HT1080 (cell line): ENCODE measurements at regions not wholly inside any gene's neighbourhood (a gene's known extent, or its start where the extent isn't known, plus 50 kb on each side); places are given as distances from the start of the nearest gene placed in this dataset.

Experiments
- DNase-seq: peaks from one replicate; pipeline ENCODE4 v3.0.0-alpha.2; 2015; ENCODE audit warnings: low read depth

- DNase-seq = no peak
These were observed 249.6 kb downstream of the SOD2 start for GRCh38 chr6:159443417-159443920.

- no peak for DNase-seq
These were observed 251.4 kb downstream of the SOD2 start for GRCh38 chr6:159441704-159441981.

- DNase-seq = no peak
These were observed 251.9 kb downstream of the SOD2 start for GRCh38 chr6:159440911-159441703.

DNA sequence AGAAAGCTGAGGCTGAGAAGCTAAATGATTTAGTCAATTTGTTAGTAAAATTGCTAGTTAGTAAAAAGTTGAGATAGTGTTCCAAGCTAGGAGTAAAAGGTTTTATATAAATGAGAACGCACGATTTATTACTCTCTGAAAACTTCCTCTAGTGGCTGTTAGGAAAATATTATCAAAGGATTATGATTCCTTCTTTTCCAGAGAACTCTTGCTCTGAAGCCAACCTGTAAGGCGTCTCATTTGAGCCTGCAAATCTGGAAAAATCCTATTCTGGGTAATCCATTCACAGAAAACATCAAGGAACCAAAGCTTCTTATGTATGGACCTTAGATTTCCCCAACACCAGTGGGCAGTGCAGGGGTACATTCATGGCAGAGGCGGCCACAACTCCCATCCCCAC lies 252.7 kb downstream of the SOD2 start:
- no peak for DNase-seq

GRCh38 chr6:159439651-159440050 lies 253.4 kb downstream of the SOD2 start:
- no peak for DNase-seq

GRCh38 chr6:159438106-159438505 lies 254.9 kb downstream of the SOD2 start:
- DNase-seq = no peak

DNA sequence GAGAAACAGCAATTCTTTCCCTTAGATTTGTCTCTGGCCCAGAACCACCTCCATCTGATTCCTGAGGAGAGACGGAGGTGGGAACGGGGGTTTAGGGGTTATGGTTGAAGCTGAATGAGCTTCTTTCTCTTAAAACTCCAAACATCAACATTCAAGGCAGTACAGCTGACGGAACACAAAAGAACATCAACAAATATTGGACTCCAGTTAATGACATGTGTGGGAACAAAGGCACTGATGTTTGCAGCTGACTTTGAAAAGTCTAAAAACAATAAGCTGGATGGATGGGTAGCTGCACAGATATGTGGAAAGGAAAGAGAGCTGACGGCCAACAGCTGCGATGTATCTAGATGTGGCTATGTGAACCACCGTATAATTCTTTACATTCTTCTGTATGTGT lies 256.5 kb downstream of the SOD2 start:
- no peak for DNase-seq

DNA sequence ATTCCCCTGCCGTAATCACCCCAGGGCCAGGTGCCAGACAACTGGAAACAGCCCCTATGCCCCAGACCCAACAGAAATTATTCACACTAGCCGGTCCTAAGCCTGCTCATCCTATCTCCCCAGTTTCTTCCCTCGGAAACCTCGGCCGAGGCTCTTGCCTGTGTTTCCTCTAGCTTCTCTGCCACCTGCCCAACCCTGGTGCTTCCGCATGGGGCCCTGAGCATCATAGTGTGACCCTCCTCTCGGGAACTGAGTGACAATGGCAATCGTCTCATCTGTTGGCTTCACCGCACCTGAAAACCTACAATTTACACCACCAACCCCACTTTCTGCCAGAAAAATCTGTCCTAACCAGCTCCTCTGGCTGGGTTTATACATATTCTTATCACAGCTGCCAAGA lies 257.3 kb downstream of the SOD2 start:
- no peak for DNase-seq

GRCh38 chr6:159434410-159434809 lies 258.6 kb downstream of the SOD2 start:
- no peak for DNase-seq

DNA sequence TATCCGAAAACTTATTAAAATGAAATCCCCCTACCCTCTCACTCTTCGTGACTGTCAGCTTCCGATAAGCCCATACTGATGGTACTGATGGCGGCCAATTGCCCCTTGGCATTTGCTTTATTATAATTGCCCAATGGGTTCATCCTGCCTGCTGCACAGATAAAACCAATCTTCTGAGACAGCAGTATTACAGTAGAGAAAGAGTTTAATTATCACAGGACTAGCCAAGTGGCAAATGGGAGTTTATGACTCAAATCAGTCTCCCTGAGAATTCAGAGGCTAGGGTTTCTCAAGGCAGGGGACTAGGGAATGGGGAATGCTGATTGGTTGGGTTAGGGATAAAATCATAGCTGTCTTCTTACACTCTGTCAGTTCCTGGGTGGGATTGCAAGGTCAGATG lies 259.5 kb downstream of the SOD2 start:
- no peak for DNase-seq

- no peak for DNase-seq
These were observed 261.3 kb downstream of the SOD2 start for GRCh38 chr6:159431750-159432149.

DNA sequence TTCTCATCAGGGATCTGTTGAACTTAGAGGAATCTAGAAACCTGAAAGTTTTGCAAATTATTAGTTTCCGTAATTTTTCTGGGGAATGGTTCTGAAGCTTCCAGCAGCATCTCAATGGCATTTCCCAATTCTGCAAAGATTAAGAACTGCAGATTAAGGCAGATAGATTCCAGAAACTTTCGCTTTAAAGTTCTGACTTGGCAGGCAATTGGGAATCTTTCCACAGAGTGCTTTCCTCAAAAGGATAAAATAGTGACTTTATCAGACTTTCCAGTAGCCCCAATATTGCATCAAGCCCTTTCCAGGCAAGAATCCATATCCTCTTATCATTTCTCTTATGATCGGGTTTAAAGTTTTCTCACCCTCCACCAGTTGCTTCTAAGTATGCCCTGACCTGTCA lies 261.1 kb downstream of the FNDC1 start:
- DNase-seq = no peak

- DNase-seq = no peak
These were observed 260.2 kb downstream of the FNDC1 start for GRCh38 chr6:159429433-159429832.

DNA sequence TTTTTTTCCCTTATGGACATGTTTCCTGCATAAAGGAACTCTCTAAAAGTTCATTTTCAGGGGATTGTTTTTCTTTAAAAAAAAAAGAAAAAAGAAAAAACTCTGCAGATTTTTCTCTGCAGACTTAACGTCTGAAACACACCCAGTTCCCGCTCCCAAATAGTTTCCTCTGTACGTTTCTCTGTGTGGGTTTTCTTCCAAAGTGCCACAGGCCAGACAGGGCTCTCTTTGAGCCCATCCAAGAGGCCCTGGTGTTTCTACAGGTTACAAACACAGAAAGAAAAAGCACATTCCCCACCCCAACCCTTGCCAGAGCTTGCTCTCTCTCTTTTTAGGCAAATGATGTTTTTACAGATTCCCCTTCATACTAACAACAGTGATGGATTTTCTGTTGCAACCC lies 258.6 kb downstream of the FNDC1 start:
- DNase-seq = no peak

GRCh38 chr6:159427335-159427734 lies 258.1 kb downstream of the FNDC1 start:
- DNase-seq = no peak

GRCh38 chr6:159425421-159425820 lies 256.2 kb downstream of the FNDC1 start:
- no peak for DNase-seq

GRCh38 chr6:159422041-159422984 lies 253.1 kb downstream of the FNDC1 start:
- no peak for DNase-seq

GRCh38 chr6:159421586-159421985 lies 252.4 kb downstream of the FNDC1 start:
- DNase-seq = no peak

DNA sequence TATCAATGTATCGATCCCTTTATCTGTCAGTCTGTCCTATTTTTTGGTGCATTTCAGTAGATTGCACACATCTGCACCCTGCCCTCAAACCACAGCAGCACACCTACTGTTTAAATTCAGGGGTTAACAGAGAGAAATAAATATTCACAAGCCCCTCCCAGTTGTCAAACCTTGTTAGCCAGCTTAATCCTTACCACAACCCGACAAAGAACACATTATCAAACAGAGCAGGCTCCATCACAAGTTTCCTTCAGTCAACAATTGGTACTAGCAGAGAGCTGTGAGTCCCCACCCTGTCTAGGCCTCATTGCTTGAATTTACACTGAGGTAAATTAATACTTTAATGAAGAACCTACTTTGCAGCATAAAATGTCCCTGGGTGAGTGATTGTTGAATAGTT lies 249.8 kb downstream of the FNDC1 start:
- no peak for DNase-seq

DNA sequence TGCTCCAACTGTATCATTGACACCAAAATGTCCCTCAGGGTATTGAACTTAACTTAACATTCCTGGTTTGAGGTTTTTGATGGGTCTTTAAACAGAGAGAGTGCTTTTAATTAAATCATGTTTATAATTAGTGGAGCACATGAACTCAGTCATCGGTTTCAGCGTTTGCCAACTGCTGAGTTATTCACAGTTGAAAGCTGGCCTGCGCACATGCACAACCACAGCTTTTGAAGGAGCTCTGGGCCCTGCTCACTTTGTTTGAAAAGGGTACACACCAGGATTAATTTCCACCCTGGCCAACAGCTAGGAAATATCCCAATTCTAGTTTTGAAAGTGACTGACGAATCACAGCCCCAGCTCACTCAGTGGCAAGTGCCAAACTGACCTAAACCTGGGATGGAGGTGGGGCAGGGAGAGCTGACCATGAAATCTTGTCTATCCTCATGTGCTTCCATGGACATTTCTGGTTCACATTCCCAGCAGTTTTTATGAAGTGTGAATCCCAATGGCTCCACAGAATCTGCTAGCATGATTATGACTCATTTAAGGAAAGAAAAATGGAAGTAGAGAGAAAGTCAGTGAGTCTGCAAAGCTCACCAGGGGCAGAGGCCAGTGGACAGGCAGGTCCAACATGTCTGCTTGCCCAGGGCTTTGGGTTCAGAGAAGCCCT lies 247.8 kb downstream of the FNDC1 start:
- no peak for DNase-seq

DNA sequence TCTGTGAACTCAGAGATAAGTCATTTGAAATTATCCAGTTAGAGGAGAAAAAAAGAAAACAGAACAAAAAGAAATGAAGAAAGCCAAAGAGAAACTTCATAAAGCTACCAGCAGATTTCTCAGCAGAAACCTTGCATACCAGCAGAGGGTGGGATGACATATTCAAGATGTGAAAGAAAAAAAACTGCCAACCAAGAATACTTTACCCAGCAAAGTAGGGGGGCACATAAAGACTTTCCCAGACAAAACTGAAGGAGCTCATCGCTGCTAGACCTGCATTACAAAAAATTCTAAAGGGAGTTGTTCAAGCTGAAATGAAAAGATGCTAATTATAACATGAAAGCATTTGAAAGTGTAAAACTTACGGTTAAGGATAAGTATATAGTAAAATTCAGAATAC lies 246.3 kb downstream of the FNDC1 start:
- no peak for DNase-seq

DNA sequence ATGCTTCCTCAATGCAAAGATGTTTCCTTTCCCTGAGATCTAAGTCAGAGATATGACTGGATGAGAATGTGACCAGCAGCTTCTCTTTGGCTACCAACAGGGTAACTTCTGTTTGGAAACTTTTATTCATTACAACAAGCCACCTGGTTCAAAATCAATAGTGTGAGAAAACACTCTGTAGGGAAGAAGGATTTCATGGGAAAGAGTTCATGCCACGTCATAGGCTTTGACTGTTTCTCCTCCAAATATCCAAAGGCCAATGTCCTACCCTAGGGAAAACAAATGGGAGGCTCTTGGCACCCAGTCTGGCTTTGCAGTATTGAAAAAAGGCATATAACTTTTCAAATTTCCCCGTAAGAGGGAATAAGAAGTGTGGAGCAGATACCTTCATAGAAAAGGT lies 245.5 kb downstream of the FNDC1 start:
- no peak for DNase-seq
